ENCODE measurements at regions not wholly inside any gene's neighbourhood (a gene's known extent, or its start where the extent isn't known, plus 50 kb on each side); places are given as distances from the start of the nearest gene placed in this dataset.

DNA sequence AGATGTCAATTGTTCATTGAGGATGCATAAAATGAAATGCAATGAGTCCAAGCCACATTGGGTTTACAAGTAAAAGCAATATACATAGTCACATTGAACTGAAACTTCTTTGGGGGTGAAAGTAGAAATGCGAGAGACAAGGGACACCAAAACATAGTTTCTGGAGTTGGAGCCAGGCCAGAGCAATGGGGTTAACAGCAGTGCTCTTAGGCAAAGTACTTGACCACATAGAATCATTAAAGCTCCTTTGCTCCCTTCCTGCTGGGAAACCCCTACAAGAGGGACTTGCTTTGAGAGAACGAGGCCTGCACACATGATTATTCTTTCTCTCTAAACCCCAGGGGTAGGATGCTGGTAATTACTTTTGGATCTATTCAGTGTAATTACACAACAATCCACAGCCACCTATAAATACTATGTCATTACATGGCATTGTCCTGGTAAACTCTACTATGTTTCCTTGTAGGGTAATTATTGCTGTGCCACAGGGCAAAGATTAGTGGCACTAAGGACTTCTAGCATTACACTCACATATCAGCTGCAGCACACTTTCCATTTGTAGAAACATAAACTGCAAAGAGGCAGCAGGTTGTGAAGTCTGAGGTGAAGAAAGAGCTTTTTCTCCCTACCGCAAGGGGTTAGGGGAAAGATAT, 421.6 kb upstream of the PBX1 start:
- Histone ChIP-seq H3K27ac (ENCODE audit: low read depth in 1 of 2, low read length in 2 of 2) (no peak overlapping the region), H3K4me3 (ENCODE audit: low read length) (no peak overlapping the region), H3K36me3 (ENCODE audit: insufficient read depth, low read length) (no peaks in the 10 kb centered on the region), H3K9me3 (ENCODE audit: control insufficient read depth in 1 of 2, insufficient read depth in 1 of 2, low read length in 2 of 2) (peaks cover 0 to 5% of the 10 kb centered on the region in 2 experiments), H3K27me3 (ENCODE audit: control insufficient read depth in 1 of 2, insufficient read depth in 2 of 2, low read length in 2 of 2) (no peaks in the 10 kb centered on the region), H3K4me1 (ENCODE audit: insufficient read depth, low read length) (no peaks in the 10 kb centered on the region)
- Mint-ChIP-seq H3K4me1 (ENCODE audit: low read depth) (no peaks in the 10 kb centered on the region), H3K27ac (no peak overlapping the region), H3K27me3 (no peaks in the 10 kb centered on the region), H3K36me3 (ENCODE audit: low read depth) (no peaks in the 10 kb centered on the region), H3K4me3 (no peak overlapping the region), H3K9me3 (peaks cover 8% of the 10 kb centered on the region)
- intact Hi-C loops (cut with DNase I, micrococcal nuclease) = no loop called here
- ATAC-seq (ENCODE audit: poor library complexity) (no peak), DNase-seq (no peak)
- ChIA-PET POLR2A (no interaction called here), CTCF (no interaction called here)
- TF ChIP-seq CTCF (IDR thresholded peaks at IDR 0.05) = no peak

GRCh38 chr1:164141797-164142196, 417.2 kb upstream of the PBX1 start:
- Mint-ChIP-seq H3K36me3 (ENCODE audit: low read depth) (no peaks in the 10 kb centered on the region), H3K4me1 (ENCODE audit: low read depth) (no peaks in the 10 kb centered on the region), H3K4me3 (no peak overlapping the region), H3K9me3 (peaks cover 3% of the 10 kb centered on the region), H3K27ac (no peak overlapping the region), H3K27me3 (no peaks in the 10 kb centered on the region)
- Histone ChIP-seq H3K36me3 (ENCODE audit: insufficient read depth, low read length) (no peaks in the 10 kb centered on the region), H3K4me1 (ENCODE audit: insufficient read depth, low read length) (no peaks in the 10 kb centered on the region), H3K27ac (ENCODE audit: low read depth in 1 of 2, low read length in 2 of 2) (no peak overlapping the region), H3K9me3 (ENCODE audit: control insufficient read depth in 1 of 2, insufficient read depth in 1 of 2, low read length in 2 of 2) (no peaks in the 10 kb centered on the region), H3K27me3 (ENCODE audit: control insufficient read depth in 1 of 2, insufficient read depth in 2 of 2, low read length in 2 of 2) (no peaks in the 10 kb centered on the region), H3K4me3 (ENCODE audit: low read length) (no peak overlapping the region)
- DNase-seq (no peak), ATAC-seq (ENCODE audit: poor library complexity) (no peak)
- TF ChIP-seq CTCF (IDR thresholded peaks at IDR 0.05) = no peak
- CTCF ChIA-PET = no interaction called here
- POLR2A ChIA-PET = no interaction called here
- intact Hi-C loops (cut with DNase I, micrococcal nuclease) = no loop called here

GRCh38 chr1:164154622-164155021, 404.4 kb upstream of the PBX1 start:
- H3K27ac ChIP-seq (ENCODE audit: low read depth in 1 of 2, low read length in 2 of 2) = no peak overlapping the region
- peaks cover 0 to 8% of the 10 kb centered on the region in 2 experiments for H3K9me3 ChIP-seq (ENCODE audit: control insufficient read depth in 1 of 2, insufficient read depth in 1 of 2, low read length in 2 of 2)
- H3K4me3 Mint-ChIP-seq = no peak overlapping the region
- H3K9me3 Mint-ChIP-seq = peaks cover 10% of the 10 kb centered on the region
- intact Hi-C loops (cut with DNase I, micrococcal nuclease) = no loop called here
- DNase-seq (no peak), ATAC-seq (ENCODE audit: poor library complexity) (no peak)
- no peak overlapping the region for H3K4me3 ChIP-seq (ENCODE audit: low read length)
- H3K36me3 ChIP-seq (ENCODE audit: insufficient read depth, low read length) = no peaks in the 10 kb centered on the region
- ChIA-PET CTCF (no interaction called here), POLR2A (no interaction called here)
- H3K4me1 ChIP-seq (ENCODE audit: insufficient read depth, low read length) = no peaks in the 10 kb centered on the region
- H3K27ac Mint-ChIP-seq = no peak overlapping the region
- H3K27me3 Mint-ChIP-seq = no peaks in the 10 kb centered on the region
- H3K4me1 Mint-ChIP-seq (ENCODE audit: low read depth) = no peaks in the 10 kb centered on the region
- no peaks in the 10 kb centered on the region for H3K36me3 Mint-ChIP-seq (ENCODE audit: low read depth)
- TF ChIP-seq CTCF (IDR thresholded peaks at IDR 0.05) = no peak
- H3K27me3 ChIP-seq (ENCODE audit: control insufficient read depth in 1 of 2, insufficient read depth in 2 of 2, low read length in 2 of 2) = no peaks in the 10 kb centered on the region
